NCI-H146 treated with DMSO at 0.1 percent for 48 hours (cell line): ENCODE measurements at regions not wholly inside any gene's neighbourhood (a gene's known extent, or its start where the extent isn't known, plus 50 kb on each side); places are given as distances from the start of the nearest gene placed in this dataset.
A peak's percentile ranks its signal among the peaks of the same experiment; 100 is the strongest.

Experiments used
- DNase-seq: peaks from one replicate; lab custom pipeline; 2025; ENCODE audit not compliant: unreplicated experiment; lab: John Stamatoyannopoulos, UW

DNA sequence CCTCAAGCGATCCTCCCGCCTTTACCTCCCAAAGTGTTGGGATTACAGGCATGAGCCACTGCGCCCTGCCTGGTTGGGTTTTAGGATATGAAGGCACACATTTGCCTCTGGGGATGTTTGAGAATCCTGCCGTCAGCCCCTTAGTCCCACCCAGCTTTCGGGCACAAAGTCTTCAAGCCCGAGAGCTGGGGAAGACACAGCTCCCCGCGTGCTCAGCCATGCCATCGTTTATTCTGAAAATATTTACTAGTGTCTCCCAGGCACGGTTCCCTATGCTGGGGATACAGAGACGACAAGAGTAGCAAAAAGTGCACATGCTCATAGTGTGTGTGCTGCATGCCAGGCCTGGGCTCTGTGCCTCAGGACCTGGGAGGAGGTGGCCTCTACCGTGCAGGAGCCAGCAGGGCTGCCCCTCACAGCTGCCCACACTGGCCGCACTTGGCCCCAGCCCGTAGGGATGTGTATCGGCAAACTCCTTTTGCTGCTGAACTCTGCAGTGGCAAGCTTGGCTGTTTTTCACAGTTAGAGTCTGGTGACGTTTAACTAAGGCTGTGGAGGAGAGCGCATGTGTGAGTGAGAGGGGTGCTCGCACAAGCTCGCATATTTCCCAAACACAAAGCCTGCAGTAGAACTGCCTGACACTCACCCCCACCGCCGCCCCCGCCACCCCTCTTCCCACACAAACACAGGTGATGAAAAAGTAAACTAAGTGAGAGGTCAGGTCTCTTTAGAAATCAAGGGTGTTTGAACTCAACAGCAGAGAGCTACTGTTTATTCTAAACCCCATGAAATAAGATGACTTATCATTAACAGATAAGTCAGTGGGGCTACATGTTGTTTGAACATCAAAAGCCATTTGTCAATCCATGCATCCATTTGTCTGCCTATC lies 266.4 kb downstream of the MRTFB start:
- DNase-seq = peak; percentile 19

DNA sequence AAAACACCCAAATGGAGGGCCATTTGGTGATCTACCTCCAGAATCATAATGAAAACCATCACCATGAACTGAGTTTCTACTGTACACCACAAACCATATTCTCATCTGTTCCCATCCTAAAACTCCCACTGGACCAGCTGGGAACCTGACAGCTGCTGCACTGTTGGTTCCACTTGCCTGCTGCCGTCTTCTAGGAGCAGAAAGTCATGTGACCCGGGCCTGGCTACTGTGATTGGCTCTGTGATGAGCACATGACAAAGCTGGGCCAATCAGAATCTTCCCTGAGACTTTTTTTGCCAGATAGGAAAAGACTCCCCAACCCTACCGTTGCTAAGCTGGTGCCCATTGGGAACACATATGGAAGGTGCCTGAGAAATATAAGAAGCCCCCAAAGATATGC lies 264.2 kb downstream of the MRTFB start:
- DNase-seq = no peak

DNA sequence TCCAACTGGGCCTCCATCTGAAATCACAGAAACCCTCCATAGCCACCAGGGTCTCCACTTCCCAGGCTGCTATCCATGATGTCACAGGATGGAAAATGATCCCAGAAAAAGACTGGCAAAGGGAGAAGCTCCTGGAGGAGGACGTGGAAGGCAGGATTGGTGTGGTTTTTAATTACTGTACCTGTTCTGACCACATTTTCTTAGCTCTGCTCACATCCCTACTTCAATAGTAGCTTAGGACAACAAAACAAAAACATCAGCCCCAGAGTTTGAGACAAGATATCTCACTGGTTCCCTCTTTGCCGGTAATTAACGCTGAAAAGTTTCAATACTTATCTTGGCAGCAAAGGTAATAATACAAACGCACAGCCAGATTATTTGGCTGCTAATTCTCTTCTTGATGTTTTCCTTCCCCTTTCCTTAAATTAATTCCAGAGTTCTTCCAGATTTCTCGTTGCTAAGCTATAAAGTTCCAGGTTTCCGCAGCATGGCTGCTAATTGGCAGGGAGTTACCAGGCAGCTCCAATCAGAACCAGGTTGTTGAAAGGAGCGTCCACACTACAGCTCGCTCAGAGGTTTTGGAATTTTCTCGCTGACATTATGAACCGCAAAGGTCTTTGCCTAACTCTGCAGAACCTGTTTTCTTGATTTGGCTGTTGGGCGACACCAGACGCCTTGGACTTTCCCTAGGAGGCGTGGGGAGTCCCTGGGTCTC lies 263.4 kb downstream of the MRTFB start:
- DNase-seq = no peak

DNA sequence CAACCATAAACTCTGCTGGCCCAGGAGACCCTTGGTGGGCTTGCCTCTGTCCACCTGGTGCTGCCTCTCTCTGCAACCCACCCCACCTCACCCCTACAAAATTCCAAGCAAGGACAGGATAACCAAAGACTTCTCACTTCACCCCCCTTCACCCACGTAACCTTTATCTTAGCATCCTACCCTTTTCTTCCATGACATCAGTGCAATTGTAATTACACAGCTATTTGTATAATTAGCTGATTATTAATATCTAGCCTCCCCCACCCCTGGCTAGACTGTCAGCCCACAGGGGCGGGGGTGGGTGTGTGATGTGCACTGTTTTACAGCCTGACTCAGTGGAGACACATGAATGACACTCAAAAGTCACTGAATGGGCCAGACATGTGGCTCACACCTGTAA lies 262.2 kb downstream of the MRTFB start:
- no peak for DNase-seq

DNA sequence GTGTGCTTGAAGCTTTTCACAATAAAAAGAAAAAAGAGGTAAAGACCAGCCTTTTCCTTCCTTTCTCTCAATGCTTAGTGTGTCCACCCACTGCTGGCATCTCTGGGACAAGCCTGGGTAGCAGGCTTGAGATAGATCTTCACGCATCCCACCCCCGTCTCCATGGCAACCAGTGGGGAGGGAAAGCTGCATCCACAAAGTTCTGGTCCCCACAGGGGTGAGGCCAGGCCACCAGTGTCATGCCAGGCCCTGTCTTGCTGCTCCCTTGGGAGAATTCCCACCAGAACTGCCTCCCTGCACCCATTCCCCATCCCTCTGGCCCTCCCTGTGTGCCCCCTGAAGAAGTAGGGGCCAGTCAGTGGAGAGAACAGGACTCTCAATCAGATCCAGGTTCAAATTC lies 259.9 kb downstream of the MRTFB start:
- no peak for DNase-seq

DNA sequence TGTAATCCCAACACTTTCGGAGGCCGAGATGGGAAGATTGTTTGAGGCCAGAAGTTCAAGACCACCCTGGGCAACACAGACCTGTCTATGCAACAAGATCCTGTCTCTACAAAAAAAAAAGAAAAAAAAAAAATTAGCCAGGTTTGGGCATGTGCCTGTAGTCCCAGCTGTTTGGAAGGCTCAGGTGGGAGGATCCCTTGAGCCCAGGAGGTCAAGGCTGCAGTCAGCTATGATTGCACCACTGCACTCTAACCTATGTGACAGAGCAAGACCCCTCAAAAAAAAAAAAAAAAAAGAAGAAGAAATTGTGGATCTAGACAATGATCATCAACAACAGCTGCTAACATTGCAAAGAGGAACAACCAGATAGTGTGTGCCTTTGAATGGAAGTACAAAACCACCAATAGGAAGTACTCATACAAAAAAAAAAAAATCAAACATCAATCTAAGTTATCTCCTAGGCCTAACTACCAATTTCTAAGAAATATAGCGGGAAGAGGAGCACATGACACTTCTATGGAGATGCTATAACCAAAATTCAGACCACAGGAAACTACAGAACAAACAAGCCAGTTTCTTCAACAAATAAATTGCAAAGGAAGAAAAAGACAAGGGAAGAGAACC lies 258.7 kb downstream of the MRTFB start:
- DNase-seq = no peak

DNA sequence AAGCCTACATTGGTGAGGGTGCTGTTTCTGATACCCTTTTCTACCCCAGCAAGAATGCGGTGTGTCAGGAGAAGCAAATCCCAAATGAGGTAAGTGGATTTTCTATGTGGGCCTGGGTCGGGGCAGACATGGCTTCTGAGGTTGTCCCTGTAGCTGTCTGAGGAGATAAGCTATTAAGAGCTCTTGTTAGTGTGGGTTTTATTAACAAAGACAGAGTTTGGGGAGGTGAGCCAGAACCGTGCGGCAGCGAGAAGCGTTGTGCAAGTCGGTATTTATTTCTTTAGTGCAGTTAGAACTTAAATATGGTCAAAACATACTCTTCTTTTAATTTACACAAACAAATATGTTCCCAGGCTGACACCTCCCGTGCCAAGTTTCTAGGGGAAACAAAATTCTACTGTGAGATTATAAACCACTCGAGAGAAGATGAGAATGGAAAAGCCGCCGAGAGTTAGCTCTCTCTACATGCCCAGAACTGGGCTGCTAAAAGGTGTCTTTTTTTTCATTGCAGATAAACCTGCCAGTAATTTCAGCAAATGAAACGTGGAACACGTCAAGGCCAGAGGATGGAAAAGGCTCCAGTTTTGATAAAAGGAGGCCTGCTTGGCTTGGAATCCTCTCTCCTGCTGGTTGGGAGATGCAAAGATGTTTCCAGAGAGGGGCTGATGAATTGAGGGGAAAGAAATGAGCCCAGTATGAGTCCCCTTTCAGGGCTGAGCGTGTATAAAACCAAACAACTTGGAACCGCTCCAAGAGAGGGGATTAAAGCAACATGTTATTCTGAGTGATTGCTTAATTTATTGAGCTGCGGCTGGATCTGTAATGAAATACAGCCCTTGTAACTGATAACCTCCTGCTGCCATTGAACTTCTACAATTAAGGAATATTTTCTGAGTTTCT lies 254.6 kb downstream of the MRTFB start:
- DNase-seq = peak; percentile 93

DNA sequence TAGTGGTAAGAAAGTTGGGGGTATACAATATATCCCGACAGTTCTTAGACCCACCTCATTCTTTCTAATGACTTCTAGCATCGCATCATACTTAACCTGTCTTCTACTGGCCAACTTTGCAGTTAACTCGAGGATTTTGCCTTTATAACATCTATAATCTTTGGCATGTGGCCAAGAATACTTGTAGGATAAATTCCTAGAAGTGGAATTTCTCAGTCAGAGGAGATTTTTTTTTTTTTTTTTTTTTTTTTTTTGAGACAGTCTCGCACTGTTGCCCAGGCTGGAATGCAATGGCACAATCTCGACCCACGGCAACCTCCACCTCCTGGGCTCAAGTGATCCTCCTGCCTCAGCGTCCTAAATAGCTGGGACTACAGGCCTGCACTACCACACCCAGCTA lies 253.5 kb downstream of the MRTFB start:
- DNase-seq = no peak

DNA sequence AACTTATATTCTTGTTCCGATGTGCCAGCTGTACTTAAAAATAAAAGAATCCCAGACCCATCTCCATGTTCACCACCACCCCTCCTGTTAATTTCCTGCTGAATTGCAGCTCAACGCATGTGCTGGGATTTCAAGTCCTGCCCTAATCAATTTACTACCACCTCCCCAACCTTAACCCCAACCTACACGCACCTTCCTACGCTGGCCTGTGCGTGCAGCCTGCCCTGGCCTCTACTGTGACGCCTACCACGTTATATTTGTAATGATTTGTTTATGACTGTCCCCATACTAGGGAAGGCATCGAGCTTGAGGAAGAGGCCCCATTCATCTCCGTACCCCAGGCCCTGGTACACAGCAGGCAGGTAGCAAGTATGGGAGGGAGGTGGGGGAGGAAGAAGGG lies 251.1 kb downstream of the MRTFB start:
- no peak for DNase-seq

DNA sequence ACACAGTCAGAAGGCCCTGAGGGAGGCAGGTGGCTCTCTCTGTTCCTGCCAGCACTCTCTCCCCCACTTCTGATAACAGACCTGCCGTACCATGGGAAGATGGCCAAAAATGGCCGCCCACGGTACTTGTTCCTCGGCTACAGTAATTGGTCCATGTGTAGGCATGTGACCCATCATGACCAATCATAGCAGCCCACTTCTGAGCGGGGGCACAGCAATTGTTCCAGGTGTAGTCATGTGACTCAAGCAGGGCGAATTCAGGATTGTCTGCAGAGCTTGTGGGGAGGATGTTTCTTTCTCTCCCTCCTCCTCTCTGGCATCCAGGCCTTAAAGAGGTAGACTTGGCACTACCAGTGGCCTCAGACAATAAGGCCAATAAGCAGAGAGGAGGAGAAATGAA lies 250.4 kb downstream of the MRTFB start:
- no peak for DNase-seq

DNA sequence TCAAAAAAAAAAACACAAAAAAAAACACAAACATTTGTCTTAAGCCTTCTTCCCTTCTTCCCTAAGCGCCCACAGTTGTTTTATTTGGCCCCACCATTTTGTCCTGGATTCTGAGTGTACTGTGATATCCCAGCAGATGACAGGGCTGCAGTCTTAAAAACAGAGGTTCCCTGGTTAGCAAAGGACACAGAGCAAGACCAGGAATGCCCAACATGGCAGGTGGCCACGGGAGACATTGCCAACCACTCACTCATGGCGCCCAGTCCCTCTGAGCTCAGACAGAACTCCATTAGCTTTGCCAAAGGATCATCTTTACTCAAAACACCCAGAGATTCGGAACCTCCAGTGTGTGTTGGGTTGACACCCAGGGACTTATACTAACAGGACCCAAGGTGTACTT lies 249.3 kb downstream of the MRTFB start:
- DNase-seq = no peak
